ENCODE measurements at regions not wholly inside any gene's neighbourhood (a gene's known extent, or its start where the extent isn't known, plus 50 kb on each side); places are given as distances from the start of the nearest gene placed in this dataset.

DNA sequence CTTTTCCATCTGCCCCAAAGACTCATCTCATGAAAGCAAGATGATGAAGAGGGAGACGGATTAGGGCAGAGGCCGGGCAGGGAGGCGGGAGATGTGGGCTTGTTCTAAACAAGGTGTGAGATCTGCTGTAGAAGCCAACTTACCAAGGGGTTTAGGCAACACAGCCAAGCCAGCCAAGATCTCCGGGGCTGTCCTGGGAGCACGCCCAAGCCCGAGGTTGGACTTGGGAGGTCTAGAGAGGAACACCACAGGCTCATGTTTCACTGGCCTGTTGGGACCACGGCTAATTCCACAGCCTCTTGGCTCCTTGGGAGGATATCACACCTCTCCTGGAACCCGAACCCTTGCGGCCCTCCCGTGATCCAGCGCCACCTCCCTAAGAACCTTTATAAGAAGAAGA is 171.4 kb downstream of the CRLF2 start:
- TF ChIP-seq CTCF (IDR thresholded peaks at IDR 0.05 in 8 of 11, conservative IDR thresholded peaks at IDR 0.05 in 3 of 11), result no peak
- no peak for TF ChIP-seq POLR2AphosphoS5 (IDR thresholded peaks at IDR 0.05)
